Lung (tissue), 11 donors: ENCODE measurements at regions not wholly inside any gene's neighbourhood (a gene's known extent, or its start where the extent isn't known, plus 50 kb on each side); places are given as distances from the start of the nearest gene placed in this dataset.

Experiments used
- ATAC-seq: fragments of 200-7000 bp; cut with Tn5 transposase; one replicate; pipeline ENCODE4 v1.9.1; 2020; ENCODE audit warnings: moderate number of reproducible peaks; ENCODE audit not compliant: insufficient read depth, low FRiP score
- DNase-seq, 3 donors: peaks; one replicate each; pipeline ENCODE4 v3.0.0-alpha.2; 2013 to 2017
- H3K27ac ChIP-seq, 2 donors: one replicate each; pipeline ENCODE4 v1.5.1; 2013; ENCODE audit warnings: mild to moderate bottlenecking in 2 of 2, moderate library complexity in 2 of 2, control low read depth in 1 of 2, inconsistent platforms in 1 of 2, low read depth in 1 of 2, low read length in 1 of 2
- H3K27me3 ChIP-seq, 3 donors: one replicate each; pipeline ENCODE4 v1.5.1; 2013; ENCODE audit warnings: low read length in 2 of 3; ENCODE audit not compliant: control insufficient read depth in 3 of 3, insufficient read depth in 3 of 3
- H3K36me3 ChIP-seq, 4 donors: one replicate each; pipeline ENCODE4 v1.5.1; 2013; ENCODE audit warnings: low read length in 4 of 4, mild to moderate bottlenecking in 1 of 4, moderate library complexity in 1 of 4; ENCODE audit not compliant: control insufficient read depth in 4 of 4, insufficient read depth in 4 of 4
- H3K4me1 ChIP-seq, 5 donors: one replicate each; pipeline ENCODE4 v1.5.1; 2013; ENCODE audit warnings: low read length in 5 of 5, mild to moderate bottlenecking in 2 of 5, moderate library complexity in 1 of 5; ENCODE audit not compliant: control insufficient read depth in 5 of 5, insufficient read depth in 5 of 5
- H3K4me3 ChIP-seq: one replicate; pipeline ENCODE4 v1.5.1; 2013; ENCODE audit warnings: mild to moderate bottlenecking, control low read depth, moderate library complexity
- H3K9ac ChIP-seq, 2 donors: one replicate each; pipeline ENCODE4 v1.5.1; 2013; ENCODE audit warnings: low read length in 2 of 2, control low read depth in 1 of 2; ENCODE audit not compliant: insufficient read depth in 1 of 2
- H3K9me3 ChIP-seq, 4 donors: one replicate each; pipeline ENCODE4 v1.5.1; 2013; ENCODE audit warnings: low read length in 3 of 4, mild to moderate bottlenecking in 1 of 4, moderate library complexity in 1 of 4; ENCODE audit not compliant: control insufficient read depth in 4 of 4, insufficient read depth in 3 of 4
- CTCF ChIP-seq: IDR thresholded peaks from 2 replicates; pipeline ENCODE4 v1.5.1; 2012; ENCODE audit warnings: mild to moderate bottlenecking; ENCODE audit errors: control extremely low read depth, extremely low read depth
- WGBS, 2 donors: extraction: QIAGEN DNeasy Blood & Tissue Kit; methylation state at CpG; one replicate each; pipeline ENCODE4 v1.1.7; 2013; 5-methylcytosine and 5-hydroxymethylcytosine counted together
- donor health status: control.
- donor health status: control.
- donor health status: Bipolar disorder and iron deficiency.
- donor health status: healthy.
- donor health status: DM: yes; HTN: yes; CAD: no.

DNA sequence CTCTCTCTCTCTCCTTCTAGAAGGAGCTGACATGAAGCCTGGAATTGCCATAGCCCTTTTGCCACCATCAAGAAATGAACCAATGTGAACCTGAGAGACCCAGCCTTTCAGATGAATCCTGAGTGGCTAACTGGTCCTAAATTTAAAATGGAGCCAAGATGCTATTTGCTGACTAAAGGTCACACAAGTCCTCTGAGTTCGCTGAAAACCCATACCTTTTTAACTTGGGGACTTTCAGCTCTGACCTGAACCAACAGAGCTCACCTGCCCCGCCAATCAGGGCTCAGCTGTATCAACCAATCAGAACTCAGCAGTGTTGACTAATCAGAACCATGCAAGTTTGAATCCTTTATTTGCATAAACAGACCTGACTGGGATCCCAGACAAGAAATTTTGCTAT is 70.3 kb upstream of the MDM1 start:
- no peak for ATAC-seq
- H3K27ac ChIP-seq = no peak overlapping the region
- H3K36me3 ChIP-seq = no peaks in the 10 kb centered on the region
- 96 to 100% methylated on average over 2 of the region's 2 CpGs for WGBS, 2 donors
- H3K9me3 ChIP-seq = no peaks in the 10 kb centered on the region
- H3K4me3 ChIP-seq = no peak overlapping the region
- no peak for DNase-seq
- H3K27me3 ChIP-seq = no peaks in the 10 kb centered on the region
- TF ChIP-seq CTCF = no peak
- H3K9ac ChIP-seq = no peak overlapping the region
- peaks cover 6 to 37% (median 11%) of the 10 kb centered on the region in 5 donors for H3K4me1 ChIP-seq

GRCh38 chr12:68403296-68403695 is 71.1 kb upstream of the MDM1 start:
- H3K9ac ChIP-seq = no peak overlapping the region
- H3K4me3 ChIP-seq = no peak overlapping the region
- no peak for TF ChIP-seq CTCF
- DNase-seq (no peak), ATAC-seq (no peak)
- WGBS, 2 donors = 48 to 83% methylated on average over 1 of the region's 1 CpG
- no peaks in the 10 kb centered on the region for H3K9me3 ChIP-seq
- peaks cover 6 to 37% (median 11%) of the 10 kb centered on the region in 5 donors for H3K4me1 ChIP-seq
- H3K36me3 ChIP-seq = no peaks in the 10 kb centered on the region
- no peaks in the 10 kb centered on the region for H3K27me3 ChIP-seq
- H3K27ac ChIP-seq = no peak overlapping the region

GRCh38 chr12:68403711-68404110 is 71.5 kb upstream of the MDM1 start:
- Histone ChIP-seq H3K4me3 (no peak overlapping the region), H3K9me3 (no peaks in the 10 kb centered on the region), H3K27ac (no peak overlapping the region), H3K27me3 (no peaks in the 10 kb centered on the region), H3K4me1 (peaks cover 6 to 37% (median 11%) of the 10 kb centered on the region in 5 donors), H3K9ac (no peak overlapping the region), H3K36me3 (no peaks in the 10 kb centered on the region)
- DNase-seq = no peak
- no peak for TF ChIP-seq CTCF
- no peak for ATAC-seq

GRCh38 chr12:68405343-68405781 is 73.2 kb upstream of the MDM1 start:
- H3K4me3 ChIP-seq = no peak overlapping the region
- H3K4me1 ChIP-seq = peaks cover 8 to 29% (median 11%) of the 10 kb centered on the region in 5 donors
- H3K9me3 ChIP-seq = no peaks in the 10 kb centered on the region
- H3K36me3 ChIP-seq = no peaks in the 10 kb centered on the region
- H3K27ac ChIP-seq = peak overlapping the region; percentile 38 to 83
- peak overlapping the region in 1 of 2 donors; percentile 19 for H3K9ac ChIP-seq
- ATAC-seq (no peak), DNase-seq (peak; percentile 32 to 81 (median 72))
- TF ChIP-seq CTCF = no peak
- no peaks in the 10 kb centered on the region for H3K27me3 ChIP-seq
